ENCODE measurements at regions not wholly inside any gene's neighbourhood (a gene's known extent, or its start where the extent isn't known, plus 50 kb on each side); places are given as distances from the start of the nearest gene placed in this dataset.

DNA sequence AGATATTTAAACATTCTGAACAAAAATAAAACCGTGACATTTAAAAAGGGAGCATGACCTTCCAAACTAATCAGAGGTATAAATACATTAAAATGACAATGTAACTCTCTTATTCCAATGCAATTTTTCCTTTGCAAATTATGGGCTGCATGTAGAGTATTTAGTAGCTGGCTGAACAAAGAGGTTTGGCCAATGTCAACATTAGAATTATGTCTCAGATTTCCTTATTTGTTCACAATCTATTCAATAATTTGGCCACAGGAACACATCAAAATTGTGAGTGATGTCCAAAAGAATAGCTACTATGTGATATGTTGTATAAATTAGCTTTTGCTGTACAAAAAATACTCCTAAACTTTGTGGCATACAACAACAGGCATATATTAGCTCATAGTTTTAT is 580.0 kb upstream of the MARCKS start:
- no peak for DNase-seq

DNA sequence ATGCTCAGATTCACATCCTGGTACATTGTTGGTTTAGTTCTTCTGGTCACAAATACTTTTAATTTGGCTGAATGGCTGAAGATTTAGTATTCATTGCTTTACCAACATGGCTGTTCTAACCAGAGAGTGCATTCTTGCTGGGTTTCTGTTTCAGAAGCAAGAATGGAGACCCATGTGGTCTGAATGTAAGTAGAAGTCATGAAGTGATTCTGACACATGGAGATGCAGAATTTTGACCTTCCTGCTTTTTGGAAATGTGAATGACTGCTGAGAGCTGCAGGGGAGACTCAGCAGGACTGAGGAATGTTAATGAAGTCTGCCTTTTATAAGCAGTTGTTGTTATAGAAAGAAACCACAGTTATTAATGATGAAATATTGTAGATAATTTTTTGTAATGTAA is 576.1 kb upstream of the MARCKS start:
- peak; percentile 3 for DNase-seq

DNA sequence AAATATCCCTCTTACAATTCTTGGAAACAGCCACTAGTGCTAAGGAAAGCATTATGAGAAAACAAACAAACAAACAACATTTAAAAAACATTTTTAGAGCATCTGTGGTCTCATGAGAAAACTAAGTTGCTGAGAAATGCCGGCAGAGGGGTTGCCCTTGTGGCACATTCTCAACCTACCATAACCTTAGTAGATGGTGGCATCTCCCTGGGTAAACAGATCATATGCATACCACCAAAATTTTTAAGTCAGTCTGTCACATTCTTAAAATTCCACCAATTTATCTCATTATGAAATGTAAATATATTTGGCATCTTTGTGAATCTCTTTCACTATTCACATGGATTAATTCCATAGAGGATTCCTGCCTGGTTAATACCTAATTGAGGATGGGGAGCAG is 575.7 kb upstream of the MARCKS start:
- DNase-seq, result no peak

DNA sequence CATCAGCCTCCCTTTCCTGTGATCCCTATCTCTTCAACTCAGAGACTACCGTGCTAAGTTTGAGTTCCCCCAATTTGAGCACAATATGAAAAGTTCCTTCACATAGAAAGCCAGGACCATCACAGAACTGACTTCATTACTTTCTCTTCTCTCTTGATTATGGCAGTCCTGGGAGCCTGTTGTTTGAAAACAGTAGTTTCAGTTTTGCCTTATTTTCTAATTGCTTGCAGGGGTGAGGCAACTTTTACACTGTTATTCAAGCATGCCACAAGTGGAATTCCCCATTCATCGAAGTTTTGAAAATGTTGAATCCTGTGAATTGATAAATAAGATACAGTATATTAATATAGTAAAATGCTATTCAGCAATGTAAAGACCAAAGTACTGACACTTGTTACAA is 569.7 kb upstream of the MARCKS start:
- DNase-seq, result peak; percentile 26

DNA sequence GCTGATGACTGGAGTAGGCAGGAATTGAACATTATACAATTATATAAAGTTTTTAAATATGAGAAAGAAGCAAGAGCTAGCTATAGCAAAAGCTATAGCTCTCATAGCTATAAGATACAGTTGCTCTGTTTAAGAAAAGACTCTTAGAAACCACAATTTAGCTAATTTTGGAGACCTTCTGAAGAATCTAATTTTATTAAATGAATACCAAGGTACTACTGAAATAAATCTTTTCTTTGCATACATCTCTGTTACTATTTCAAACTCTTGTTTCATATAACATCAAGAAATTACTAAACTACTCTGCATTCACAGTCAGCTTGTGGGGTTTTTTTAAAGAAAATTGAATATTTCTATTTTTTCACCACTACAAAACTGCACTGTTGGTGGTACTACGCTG is 568.7 kb upstream of the MARCKS start:
- DNase-seq, result no peak

- DNase-seq, result no peak
These were observed 568.0 kb upstream of the MARCKS start for GRCh38 chr6:113289166-113289565.

DNA sequence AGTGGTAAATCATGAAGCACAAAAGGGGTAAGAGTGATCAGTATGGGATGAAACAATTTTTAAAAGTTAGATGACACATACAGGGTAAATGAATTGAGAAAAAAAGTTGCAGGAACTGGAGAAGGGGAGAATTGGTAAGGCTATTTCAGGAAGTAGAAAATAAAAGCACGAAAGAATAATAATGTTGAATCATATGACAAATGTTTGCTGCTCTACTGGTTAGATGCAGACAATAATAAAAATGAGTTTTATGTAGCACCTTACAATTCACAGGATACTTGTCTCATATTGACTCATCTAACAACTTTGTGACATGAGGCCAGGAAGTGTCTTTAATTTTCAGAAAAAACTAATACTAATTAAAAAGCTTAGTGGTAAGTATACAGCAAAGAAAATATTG is 566.5 kb upstream of the MARCKS start:
- DNase-seq, result no peak

GRCh38 chr6:113291751-113292445 is 565.2 kb upstream of the MARCKS start:
- DNase-seq, result no peak

GRCh38 chr6:113292646-113293422 is 564.3 kb upstream of the MARCKS start:
- no peak for DNase-seq

DNA sequence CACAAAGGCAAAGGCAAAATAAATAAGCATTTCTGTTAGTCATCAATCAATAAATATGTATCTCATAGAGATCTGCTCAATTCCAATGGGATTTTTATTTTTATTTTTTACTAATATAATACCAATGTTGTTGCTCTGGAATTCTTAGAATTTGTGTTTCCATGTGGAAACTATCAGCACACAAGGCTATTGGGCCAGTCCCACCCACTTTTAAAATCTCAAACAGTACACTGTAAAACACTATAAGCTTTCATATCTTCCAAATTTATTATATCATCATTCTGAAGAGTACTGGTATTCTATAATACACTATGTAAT is 563.8 kb upstream of the MARCKS start:
- DNase-seq, result no peak

GRCh38 chr6:113299531-113299930 is 557.6 kb upstream of the MARCKS start:
- no peak for DNase-seq

GRCh38 chr6:113301651-113302050 is 555.5 kb upstream of the MARCKS start:
- no peak for DNase-seq

DNA sequence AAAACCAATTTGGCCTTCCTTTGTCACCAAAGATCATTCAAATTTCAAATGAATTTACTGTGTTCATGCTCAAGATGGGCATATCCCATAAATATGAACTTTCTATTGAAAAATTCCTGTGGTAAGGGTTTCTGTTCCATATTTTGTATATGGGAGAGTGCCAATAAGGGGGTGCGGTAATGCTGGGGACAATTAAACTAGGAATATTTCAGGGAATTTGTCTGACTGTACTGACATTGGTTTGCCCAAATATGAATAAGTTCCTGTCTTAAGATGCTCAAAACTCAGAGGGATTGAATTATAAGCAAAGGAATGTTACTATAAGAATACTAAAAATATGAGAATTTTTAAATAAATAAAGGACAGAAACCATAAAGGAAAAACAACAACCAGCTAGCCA is 553.0 kb upstream of the MARCKS start:
- DNase-seq, result no peak

DNA sequence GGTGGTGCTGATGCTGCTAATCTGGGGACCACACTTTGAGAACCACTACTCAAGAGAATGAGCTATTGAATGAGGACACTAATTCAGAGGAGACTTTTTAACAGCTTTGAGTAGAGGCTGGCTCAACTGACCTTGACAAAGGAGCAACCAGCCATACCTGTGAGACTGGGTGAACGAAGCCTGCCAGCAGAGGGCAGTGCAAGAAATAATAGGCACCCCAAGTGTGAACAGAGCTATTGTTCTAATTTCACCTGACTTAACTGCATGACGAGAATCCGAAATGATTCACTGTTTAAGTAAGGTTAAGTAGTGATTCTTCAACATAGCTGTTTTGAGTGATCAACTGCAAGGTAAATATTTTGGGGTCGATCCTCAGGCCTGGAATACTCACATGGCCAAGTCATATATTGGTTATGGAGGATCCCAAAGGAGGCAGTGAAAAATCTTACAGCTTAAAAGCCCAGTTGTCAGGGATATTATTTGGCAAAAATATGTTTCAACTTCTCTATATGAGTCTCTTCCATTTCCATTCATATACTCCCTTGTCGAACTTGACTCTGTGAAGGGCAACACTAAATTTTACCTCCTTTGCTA is 550.5 kb upstream of the MARCKS start:
- DNase-seq, result peak; percentile 55

- DNase-seq, result no peak
These were observed 548.9 kb upstream of the MARCKS start for GRCh38 chr6:113308266-113308665.

DNA sequence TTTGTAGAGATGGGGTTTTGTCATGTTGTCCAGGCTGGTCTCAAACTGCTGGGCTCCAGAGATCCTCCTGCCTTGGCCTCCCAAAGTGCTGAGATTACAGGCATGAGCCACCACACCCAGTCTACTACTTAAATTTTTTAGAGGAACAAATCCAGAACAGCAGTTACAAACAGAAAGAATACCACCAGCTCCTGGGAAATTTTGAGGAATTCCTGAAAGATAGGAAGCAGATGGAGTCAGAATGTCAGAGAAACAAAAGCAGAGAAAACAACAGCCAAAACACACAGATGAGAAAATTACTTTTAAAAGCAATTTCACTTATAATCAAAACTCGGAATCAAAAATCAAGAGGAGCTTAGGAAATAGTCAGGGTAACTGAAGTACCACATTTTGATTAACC is 543.3 kb upstream of the MARCKS start:
- no peak for DNase-seq

GRCh38 chr6:113315165-113315564 is 542.0 kb upstream of the MARCKS start:
- no peak for DNase-seq

DNA sequence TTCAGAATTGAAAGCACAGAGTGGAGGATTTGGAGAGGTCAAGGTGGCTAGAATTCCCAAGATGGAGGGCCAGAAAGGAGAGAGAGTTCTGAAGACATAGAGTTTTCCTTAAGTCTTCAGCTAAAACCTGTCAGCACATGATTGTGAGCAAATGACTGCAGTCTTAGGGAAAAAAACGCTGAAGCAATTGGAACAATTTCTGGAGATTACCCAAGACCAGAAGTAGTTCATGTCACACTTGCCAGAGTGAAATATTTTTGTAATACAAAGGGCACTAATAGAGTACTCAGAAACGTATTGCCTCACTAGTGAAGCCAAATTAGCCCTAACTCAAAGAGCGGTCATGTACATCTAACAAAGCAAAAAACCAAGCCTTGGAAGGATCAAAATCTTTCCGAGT is 541.3 kb upstream of the MARCKS start:
- DNase-seq, result no peak

DNA sequence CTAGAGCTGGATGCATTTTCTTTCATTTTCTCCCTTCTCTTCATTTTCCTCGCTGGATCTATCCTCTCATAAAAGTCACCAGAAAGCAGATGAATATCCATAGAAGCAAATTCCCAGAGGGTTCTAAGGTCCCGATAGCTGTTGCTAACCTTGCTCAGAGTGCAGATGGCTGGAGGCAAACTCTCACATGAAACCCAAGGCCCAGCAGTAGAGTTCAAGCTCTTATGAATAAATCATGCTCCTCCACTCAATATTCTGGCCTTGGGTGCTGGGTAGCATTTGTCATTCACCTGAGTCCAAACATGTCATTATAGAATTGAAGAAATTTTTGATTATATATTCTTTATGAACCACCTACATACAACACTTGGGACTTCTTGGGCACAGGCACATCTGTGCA is 539.7 kb upstream of the MARCKS start:
- DNase-seq, result no peak

DNA sequence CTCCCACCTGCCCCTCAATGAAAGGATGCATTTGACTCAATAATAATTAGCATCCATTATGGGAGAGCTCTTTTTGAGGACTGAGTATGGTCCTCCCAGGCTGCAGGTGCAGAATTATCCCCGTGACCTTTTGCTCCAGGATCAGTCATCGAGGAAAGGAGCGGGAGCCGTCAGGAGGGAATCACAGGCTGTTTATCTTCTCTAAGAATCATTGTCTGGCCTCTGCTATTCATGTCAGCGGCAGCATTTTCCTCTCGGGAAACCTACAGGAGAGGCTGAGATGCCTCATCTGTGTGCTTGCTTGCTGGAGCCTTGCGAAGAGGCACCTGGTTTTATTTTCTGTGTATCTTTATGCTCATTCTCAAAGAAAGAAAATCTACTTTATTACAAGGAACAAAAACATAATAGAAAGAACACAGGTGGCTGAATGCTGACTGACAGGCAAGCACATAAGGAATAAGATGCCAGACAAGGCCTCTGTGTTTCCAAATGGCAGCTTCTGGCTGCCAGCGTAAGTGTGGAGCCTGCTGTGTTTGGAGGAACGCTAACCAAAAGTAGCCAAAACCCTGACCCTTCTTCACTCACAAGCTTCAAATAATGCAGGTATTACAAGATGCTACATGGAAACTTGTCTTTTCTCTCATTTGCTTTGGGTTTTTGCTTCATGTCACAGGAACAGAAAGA is 539.1 kb upstream of the MARCKS start:
- DNase-seq, result no peak

GRCh38 chr6:113318575-113318917 is 538.6 kb upstream of the MARCKS start:
- DNase-seq, result no peak

GRCh38 chr6:113320653-113321052 is 536.5 kb upstream of the MARCKS start:
- DNase-seq, result no peak

GRCh38 chr6:113326781-113327180 is 530.4 kb upstream of the MARCKS start:
- no peak for DNase-seq

- DNase-seq, result no peak
These were observed 528.2 kb upstream of the MARCKS start for GRCh38 chr6:113328886-113329381.

All from suppressor macrophage treated with lipopolysaccharide for 4 hours (primary cell).